ENCODE measurements at regions not wholly inside any gene's neighbourhood (a gene's known extent, or its start where the extent isn't known, plus 50 kb on each side); places are given as distances from the start of the nearest gene placed in this dataset.

GRCh38 chr4:106609917-106610316 lies 241.3 kb upstream of the GIMD1 start:
- Histone ChIP-seq H3K9me3 (replicated peaks; ENCODE audit: control insufficient read depth, insufficient read depth, low read depth, low read length) (peaks cover 2% of the 10 kb centered on the region; the same call in 1 of the 2 replicates), H3K4me3 (no peak overlapping the region), H3K36me3 (ENCODE audit: control insufficient read depth, insufficient read depth, low read length) (no peaks in the 10 kb centered on the region), H3K27ac (ENCODE audit: extremely low read depth, low read depth, low read length) (no peak overlapping the region), H3K79me2 (ENCODE audit: control insufficient read depth, insufficient read depth, low read length) (no peaks in the 10 kb centered on the region), H3K4me1 (replicated peaks in 1 of 2; ENCODE audit: control insufficient read depth in 2 of 2, insufficient read depth in 2 of 2, low read length in 2 of 2) (no peaks in the 10 kb centered on the region), H3K9ac (ENCODE audit: insufficient read depth in 1 of 2, low read depth in 2 of 2, low read length in 2 of 2) (no peak overlapping the region), H3K4me2 (ENCODE audit: insufficient read depth, low read length) (no peak overlapping the region), H4K20me1 (replicated peaks; ENCODE audit: control insufficient read depth, insufficient read depth, low read length) (no peaks in the 10 kb centered on the region), H3K9me1 (ENCODE audit: control insufficient read depth, insufficient read depth, low read length) (no peaks in the 10 kb centered on the region), H3K27me3 (ENCODE audit: control insufficient read depth in 2 of 2, insufficient read depth in 2 of 2, low read length in 2 of 2) (no peaks in the 10 kb centered on the region), H2AFZ (ENCODE audit: low read depth, low read length) (no peak overlapping the region)
- no peak for ATAC-seq
- intact Hi-C loops (cut with micrococcal nuclease), result no loop called here
- ChIA-PET POLR2A (no interaction called here), CTCF (ENCODE audit: low intra/inter-chr PET ratio) (no interaction called here)
- no peak for DNase-seq (ENCODE audit: extremely low read depth in 1 of 4, low spot score in 3 of 4)
- no peak for FAIRE-seq
- TF ChIP-seq ETV6 (IDR thresholded peaks at IDR 0.05; ENCODE audit: borderline replicate concordance in 1 of 2, low read depth in 2 of 2, low read length in 1 of 2) (no peak), ETV6 (CRISPR knock-in tag; IDR thresholded peaks at IDR 0.05; ENCODE audit: borderline replicate concordance) (no peak), ZC3H8 (IDR thresholded peaks at IDR 0.05) (no peak), SUPT5H (IDR thresholded peaks at IDR 0.05) (no peak), ZFP1 (CRISPR knock-in tag; IDR thresholded peaks at IDR 0.05) (no peak), ZNF324 (CRISPR knock-in tag; IDR thresholded peaks at IDR 0.05) (no peak), ZBTB26 (CRISPR knock-in tag; IDR thresholded peaks at IDR 0.05) (no peak)
- no TSS peak for BruUV-seq (replicated peaks)
- WGBS (ENCODE audit: insufficient coverage, low coverage, missing lambda C conversion rate), result 0% methylated on average over 7 of the region's 7 CpGs
- in situ Hi-C loops (cut with MboI), result no loop called here

GRCh38 chr4:106607558-106607957 lies 239.0 kb upstream of the GIMD1 start:
- POLR2A ChIA-PET, result no interaction called here
- FAIRE-seq (no peak), ATAC-seq (no peak)
- no peak for TF ChIP-seq TCF7 (IDR thresholded peaks at IDR 0.05; ENCODE audit: borderline replicate concordance)
- no peak for TF ChIP-seq CCAR2 (IDR thresholded peaks at IDR 0.05; ENCODE audit: low read depth, low read length)
- TF ChIP-seq CXXC5 (CRISPR knock-in tag; IDR thresholded peaks at IDR 0.05), result no peak
- no peak for TF ChIP-seq SAFB2 (IDR thresholded peaks at IDR 0.05; ENCODE audit: borderline replicate concordance, low read depth, low read length, severe bottlenecking)
- TF ChIP-seq MITF (IDR thresholded peaks at IDR 0.05), result no peak
- no peak for TF ChIP-seq MYC (IDR thresholded peaks at IDR 0.05; ENCODE audit: low read depth, low read length)
- no peak for TF ChIP-seq MYC (CRISPR knock-in tag; IDR thresholded peaks at IDR 0.05; ENCODE audit: borderline replicate concordance, low read depth)
- TF ChIP-seq ZNF830 (CRISPR knock-in tag; IDR thresholded peaks at IDR 0.05), result no peak
- TF ChIP-seq MCM2 (IDR thresholded peaks at IDR 0.05; ENCODE audit: low read depth), result no peak
- TF ChIP-seq ETV6 (IDR thresholded peaks at IDR 0.05; ENCODE audit: borderline replicate concordance in 1 of 2, low read depth in 2 of 2, low read length in 1 of 2), result no peak
- no peak for TF ChIP-seq ETV6 (CRISPR knock-in tag; IDR thresholded peaks at IDR 0.05; ENCODE audit: borderline replicate concordance)
- TF ChIP-seq PHB2 (IDR thresholded peaks at IDR 0.05; ENCODE audit: low read depth), result no peak
- TF ChIP-seq ZNF124 (CRISPR knock-in tag; IDR thresholded peaks at IDR 0.05), result no peak

More at GRCh38 chr4:106607558-106607957, 239.0 kb upstream of the GIMD1 start:
- H3K4me1 ChIP-seq (replicated peaks in 1 of 2; ENCODE audit: control insufficient read depth in 2 of 2, insufficient read depth in 2 of 2, low read length in 2 of 2), result no peaks in the 10 kb centered on the region
- CTCF ChIA-PET (ENCODE audit: low intra/inter-chr PET ratio), result no interaction called here
- H3K9me3 ChIP-seq (replicated peaks; ENCODE audit: control insufficient read depth, insufficient read depth, low read depth, low read length), result peaks cover 2% of the 10 kb centered on the region; the same call in 1 of the 2 replicates
- intact Hi-C loops (cut with micrococcal nuclease) (no loop called here), in situ Hi-C loops (cut with MboI) (no loop called here)
- no peak overlapping the region for H3K4me3 ChIP-seq
- H3K9ac ChIP-seq (ENCODE audit: insufficient read depth in 1 of 2, low read depth in 2 of 2, low read length in 2 of 2), result no peak overlapping the region
- no peak for DNase-seq (ENCODE audit: extremely low read depth in 1 of 4, low spot score in 3 of 4)
- BruUV-seq (replicated peaks), result no TSS peak
- no peaks in the 10 kb centered on the region for H3K79me2 ChIP-seq (ENCODE audit: control insufficient read depth, insufficient read depth, low read length)
- H3K27ac ChIP-seq (ENCODE audit: extremely low read depth, low read depth, low read length), result no peak overlapping the region
- no peak overlapping the region for H3K4me2 ChIP-seq (ENCODE audit: insufficient read depth, low read length)
- WGBS (ENCODE audit: insufficient coverage, low coverage, missing lambda C conversion rate), result 2% methylated on average over 2 of the region's 2 CpGs
- H4K20me1 ChIP-seq (replicated peaks; ENCODE audit: control insufficient read depth, insufficient read depth, low read length), result no peaks in the 10 kb centered on the region
- no peaks in the 10 kb centered on the region for H3K27me3 ChIP-seq (ENCODE audit: control insufficient read depth in 2 of 2, insufficient read depth in 2 of 2, low read length in 2 of 2)
- no peak overlapping the region for H2AFZ ChIP-seq (ENCODE audit: low read depth, low read length)
- H3K36me3 ChIP-seq (ENCODE audit: control insufficient read depth, insufficient read depth, low read length), result no peaks in the 10 kb centered on the region
- H3K9me1 ChIP-seq (ENCODE audit: control insufficient read depth, insufficient read depth, low read length), result no peaks in the 10 kb centered on the region
